ENCODE measurements at regions not wholly inside any gene's neighbourhood (a gene's known extent, or its start where the extent isn't known, plus 50 kb on each side); places are given as distances from the start of the nearest gene placed in this dataset.

- Histone ChIP-seq H3K4me3 (ENCODE audit: low read depth in 1 of 3, low read length in 3 of 3) (no peak overlapping the region), H3K9me3 (ENCODE audit: control insufficient read depth in 4 of 4, low read length in 3 of 4) (no peaks in the 10 kb centered on the region), H3K27ac (ENCODE audit: low read depth in 1 of 2, low read length in 2 of 2) (no peak overlapping the region), H3K36me3 (ENCODE audit: control insufficient read depth in 4 of 4, insufficient read depth in 3 of 4, low read depth in 1 of 4, low read length in 3 of 4) (no peaks in the 10 kb centered on the region), H3K4me1 (ENCODE audit: control insufficient read depth in 4 of 4, insufficient read depth in 4 of 4, low read length in 3 of 4) (no peaks in the 10 kb centered on the region), H3K27me3 (ENCODE audit: control insufficient read depth in 4 of 4, insufficient read depth in 4 of 4, low read length in 3 of 4) (no peaks in the 10 kb centered on the region), H3K9ac (ENCODE audit: low read depth in 1 of 2, low read length in 2 of 2) (no peak overlapping the region)
- no peak for TF ChIP-seq EGR1 (IDR thresholded peaks at IDR 0.05; ENCODE audit: low read depth in 2 of 2)
- no peak for TF ChIP-seq NR2F2 (IDR thresholded peaks at IDR 0.05)
- TF ChIP-seq RXRA (IDR thresholded peaks at IDR 0.05), result no peak
- TF ChIP-seq FOXA1 (IDR thresholded peaks at IDR 0.05), result no peak
- TF ChIP-seq RAD21 (IDR thresholded peaks at IDR 0.05), result no peak
- no peak for TF ChIP-seq HNF4A (conservative IDR thresholded peaks at IDR 0.05)
- no peak for TF ChIP-seq CTCF (IDR thresholded peaks at IDR 0.05; ENCODE audit: low read depth, low read length, missing input control)
- no peak for TF ChIP-seq ZBTB33 (IDR thresholded peaks at IDR 0.05)
- no peak for TF ChIP-seq ATF3 (IDR thresholded peaks at IDR 0.05)
- TF ChIP-seq FOXA2 (IDR thresholded peaks at IDR 0.05), result no peak
- no peak for TF ChIP-seq TAF1 (conservative IDR thresholded peaks at IDR 0.05)
- DNase-seq (ENCODE audit: low spot score), result no peak
- 96% methylated on average over 4 of the region's 4 CpGs for WGBS
Observed at GRCh38 chr5:114924769-114925168, 244.9 kb downstream of the TRIM36 start.

- H3K4me1 ChIP-seq (ENCODE audit: control insufficient read depth in 4 of 4, insufficient read depth in 4 of 4, low read length in 3 of 4), result no peaks in the 10 kb centered on the region
- no peak for DNase-seq (ENCODE audit: low spot score)
- 63% methylated on average over 4 of the region's 4 CpGs for WGBS
- H3K27ac ChIP-seq (ENCODE audit: low read depth in 1 of 2, low read length in 2 of 2), result no peak overlapping the region
- no peak overlapping the region for H3K4me3 ChIP-seq (ENCODE audit: low read depth in 1 of 3, low read length in 3 of 3)
- no peak for TF ChIP-seq SP1 (IDR thresholded peaks at IDR 0.05)
- TF ChIP-seq CTCF (IDR thresholded peaks at IDR 0.05; ENCODE audit: low read depth, low read length, missing input control), result no peak
- TF ChIP-seq RAD21 (IDR thresholded peaks at IDR 0.05), result no peak
- TF ChIP-seq ZBTB33 (IDR thresholded peaks at IDR 0.05), result no peak
- TF ChIP-seq ATF3 (IDR thresholded peaks at IDR 0.05), result no peak
- no peak for TF ChIP-seq HNF4G (IDR thresholded peaks at IDR 0.05)
- no peak for TF ChIP-seq NR2F2 (IDR thresholded peaks at IDR 0.05)
- no peak for TF ChIP-seq MAX (IDR thresholded peaks at IDR 0.05)
- no peak for TF ChIP-seq JUND (IDR thresholded peaks at IDR 0.05)
- no peak for TF ChIP-seq EGR1 (IDR thresholded peaks at IDR 0.05; ENCODE audit: low read depth in 2 of 2)
- TF ChIP-seq HNF4A (conservative IDR thresholded peaks at IDR 0.05), result no peak
- TF ChIP-seq RXRA (IDR thresholded peaks at IDR 0.05), result no peak
- no peak for TF ChIP-seq FOXA2 (IDR thresholded peaks at IDR 0.05)
- TF ChIP-seq TAF1 (conservative IDR thresholded peaks at IDR 0.05), result no peak
- no peak for TF ChIP-seq FOXA1 (IDR thresholded peaks at IDR 0.05)
- H3K36me3 ChIP-seq (ENCODE audit: control insufficient read depth in 4 of 4, insufficient read depth in 3 of 4, low read depth in 1 of 4, low read length in 3 of 4), result no peaks in the 10 kb centered on the region
- H3K9ac ChIP-seq (ENCODE audit: low read depth in 1 of 2, low read length in 2 of 2), result no peak overlapping the region
- no peaks in the 10 kb centered on the region for H3K27me3 ChIP-seq (ENCODE audit: control insufficient read depth in 4 of 4, insufficient read depth in 4 of 4, low read length in 3 of 4)
- H3K9me3 ChIP-seq (ENCODE audit: control insufficient read depth in 4 of 4, low read length in 3 of 4), result no peaks in the 10 kb centered on the region
Observed at GRCh38 chr5:114912189-114912920, 257.4 kb downstream of the TRIM36 start.

Measured in liver (tissue), 8 donors.